Adrenal gland (tissue), 9 donors: ENCODE measurements at regions not wholly inside any gene's neighbourhood (a gene's known extent, or its start where the extent isn't known, plus 50 kb on each side); places are given as distances from the start of the nearest gene placed in this dataset.
A peak's percentile ranks its signal among the peaks of the same experiment; 100 is the strongest.

Experiments
- DNase-seq, 7 donors: peaks; one replicate each; pipeline ENCODE4 v3.0.0-alpha.2; 2019 to 2020
- H3K27ac ChIP-seq, 5 donors: fragments of 200-600 bp; sonication (generic) in 4 of 5; 1 replicate in 3 of 5; 2 replicates in 2 of 5; pipeline versions ENCODE4 v1.5.1 to v1.8.0; 2016 to 2020; ENCODE audit warnings: mild to moderate bottlenecking in 1 of 5
- H3K27me3 ChIP-seq: fragments of 200-600 bp; 2 replicates; pipeline ENCODE4 v1.8.0; 2021
- H3K36me3 ChIP-seq, 2 donors: fragments of 200-600 bp; replicated peaks in 1 of 2; 1 replicate in 1 of 2; 2 replicates in 1 of 2; pipeline versions ENCODE4 v1.5.1 to v1.8.0; 2018 to 2022
- H3K4me1 ChIP-seq, 2 donors: fragments of 200-600 bp; replicated peaks in 1 of 2; 1 replicate in 1 of 2; 2 replicates in 1 of 2; pipeline versions ENCODE4 v1.5.1 to v1.8.0; 2018 to 2021
- H3K4me3 ChIP-seq, 4 donors: fragments of 200-600 bp; sonication (generic) in 3 of 4; one replicate each; pipeline ENCODE4 v1.5.1; 2016 to 2018
- H3K9me3 ChIP-seq, 3 donors: fragments of 200-600 bp; sonication (generic) in 1 of 3; replicated peaks in 1 of 3; 1 replicate in 2 of 3; 2 replicates in 1 of 3; pipeline versions ENCODE4 v1.5.1 to v1.8.0; 2016 to 2021
- POLR2A ChIP-seq, 2 donors: fragments of 450-650 bp; IDR thresholded peaks; one replicate each; pipeline ENCODE4 v1.6.1; 2017; ENCODE audit warnings: antibody characterized with exemption in 2 of 2, mild to moderate bottlenecking in 2 of 2, moderate library complexity in 1 of 2
- WGBS, 4 donors: extraction: QIAGEN DNeasy Blood & Tissue Kit in 2 of 4; methylation state at CpG; one replicate each; pipeline versions ENCODE4 v1.1.5 to v1.1.7; 2013 to 2017; 5-methylcytosine and 5-hydroxymethylcytosine counted together
- intact Hi-C, 2 donors: fragments of 100-400 bp; cut with DNase I; formaldehyde crosslinking; loops; one replicate each; pipeline versions ENCODE4 v1.14.1 to v1.15.0; 2022 to 2023
- TF ChIP-seq, protein P1 (sequence below), 6 experiments: fragments of 450-650 bp in 4 of 6; fragments of 200-600 bp in 2 of 6; sonication (generic) in 1 of 6; IDR thresholded peaks; 1 replicate in 5 of 6; 2 replicates in 1 of 6; pipeline versions ENCODE4 v1.5.1 to v1.8.0; 2016 to 2021; ENCODE audit warnings: antibody characterized with exemption in 6 of 6, mild to moderate bottlenecking in 2 of 6, moderate library complexity in 1 of 6
- donor health status: healthy with polysubstance abuse.
- donor health status: Bipolar disorder and iron deficiency.
- donor health status: DM: yes; HTN: yes; CAD: no.
- donor health status: DM: no; HTN: no; CAD: no.
- donor health status: DM: no; HTN: no; CAD: no.

DNA sequence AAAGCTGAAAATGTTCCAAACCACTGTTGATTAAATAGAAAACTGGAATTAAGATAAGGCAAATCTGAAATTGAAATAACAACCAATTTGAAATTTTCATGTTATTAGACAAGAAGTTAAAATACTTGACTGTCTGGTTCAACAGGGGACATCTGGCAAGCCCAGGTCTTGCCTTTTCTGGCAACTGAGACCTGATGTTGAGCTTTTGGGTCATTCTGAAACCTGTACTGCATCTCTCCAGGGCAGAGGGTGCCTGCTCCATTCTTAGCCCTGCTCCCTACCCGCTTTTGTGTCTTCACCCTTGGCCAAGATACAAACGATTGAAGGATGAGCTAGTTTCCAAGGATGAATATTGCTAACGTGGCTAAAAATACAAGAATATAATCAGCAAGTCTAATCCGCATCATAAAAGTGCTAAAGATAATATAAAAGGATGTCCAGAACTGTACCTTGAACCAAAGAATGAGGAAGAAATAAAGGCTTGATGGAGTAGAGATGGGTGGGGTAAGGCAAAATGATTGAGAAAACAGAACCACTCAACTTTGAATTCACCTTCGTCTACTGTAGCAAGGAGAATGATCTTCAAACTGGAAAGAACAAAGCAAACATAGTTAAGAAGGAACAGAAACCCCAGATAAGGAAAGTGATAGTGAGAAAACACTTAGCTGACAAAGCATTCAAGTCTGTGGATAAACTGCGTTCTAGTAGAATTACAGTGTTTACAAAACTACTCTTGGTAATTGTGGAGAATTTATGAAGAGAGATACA is 109.8 kb upstream of the MAN1A1 start:
- Histone ChIP-seq H3K4me3 (no peak overlapping the region), H3K36me3 (no peaks in the 10 kb centered on the region), H3K27me3 (no peaks in the 10 kb centered on the region), H3K4me1 (no peaks in the 10 kb centered on the region), H3K9me3 (no peaks in the 10 kb centered on the region), H3K27ac (no peak overlapping the region)
- WGBS, 4 donors, result 72 to 83% (median 79%) methylated on average over 6 of the region's 6 CpGs
- TF ChIP-seq, protein P1, sequence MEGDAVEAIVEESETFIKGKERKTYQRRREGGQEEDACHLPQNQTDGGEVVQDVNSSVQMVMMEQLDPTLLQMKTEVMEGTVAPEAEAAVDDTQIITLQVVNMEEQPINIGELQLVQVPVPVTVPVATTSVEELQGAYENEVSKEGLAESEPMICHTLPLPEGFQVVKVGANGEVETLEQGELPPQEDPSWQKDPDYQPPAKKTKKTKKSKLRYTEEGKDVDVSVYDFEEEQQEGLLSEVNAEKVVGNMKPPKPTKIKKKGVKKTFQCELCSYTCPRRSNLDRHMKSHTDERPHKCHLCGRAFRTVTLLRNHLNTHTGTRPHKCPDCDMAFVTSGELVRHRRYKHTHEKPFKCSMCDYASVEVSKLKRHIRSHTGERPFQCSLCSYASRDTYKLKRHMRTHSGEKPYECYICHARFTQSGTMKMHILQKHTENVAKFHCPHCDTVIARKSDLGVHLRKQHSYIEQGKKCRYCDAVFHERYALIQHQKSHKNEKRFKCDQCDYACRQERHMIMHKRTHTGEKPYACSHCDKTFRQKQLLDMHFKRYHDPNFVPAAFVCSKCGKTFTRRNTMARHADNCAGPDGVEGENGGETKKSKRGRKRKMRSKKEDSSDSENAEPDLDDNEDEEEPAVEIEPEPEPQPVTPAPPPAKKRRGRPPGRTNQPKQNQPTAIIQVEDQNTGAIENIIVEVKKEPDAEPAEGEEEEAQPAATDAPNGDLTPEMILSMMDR (IDR thresholded peaks at IDR 0.05), result no peak
- TF ChIP-seq POLR2A (IDR thresholded peaks at IDR 0.05), result no peak
- intact Hi-C loops, result no loop called here
- no peak for DNase-seq

DNA sequence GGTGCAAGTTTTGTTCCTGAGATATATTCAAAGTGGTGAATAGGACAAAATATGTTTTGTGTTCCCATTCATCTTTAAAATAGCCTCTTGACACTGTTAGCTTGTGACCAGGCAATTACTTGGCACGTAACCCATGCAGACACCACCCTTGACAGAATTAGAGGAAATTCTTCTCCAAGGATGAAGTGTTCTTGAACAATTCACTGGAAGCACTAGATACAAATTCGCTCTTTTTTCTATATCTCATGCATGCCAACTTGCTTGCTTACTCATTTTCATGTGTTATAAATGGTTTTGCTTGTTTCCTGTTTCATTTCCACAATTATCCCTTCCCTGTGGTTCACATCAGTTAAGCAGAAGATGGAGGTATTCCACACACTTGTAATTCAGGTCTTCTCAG is 105.2 kb upstream of the MAN1A1 start:
- peak overlapping the region in 1 of 5 donors; percentile 21 for H3K27ac ChIP-seq
- peak in 3 of 7 donors; percentile 17 to 27 (median 27) for DNase-seq
- H3K9me3 ChIP-seq, result no peaks in the 10 kb centered on the region
- H3K27me3 ChIP-seq, result no peaks in the 10 kb centered on the region
- 41 to 50% (median 42%) methylated on average over 2 of the region's 2 CpGs for WGBS, 4 donors
- no peak for TF ChIP-seq POLR2A (IDR thresholded peaks at IDR 0.05)
- TF ChIP-seq, protein P1 (IDR thresholded peaks at IDR 0.05), result no peak
- peaks cover 0 to 4% of the 10 kb centered on the region in 2 donors for H3K4me1 ChIP-seq
- no peaks in the 10 kb centered on the region for H3K36me3 ChIP-seq
- H3K4me3 ChIP-seq, result no peak overlapping the region
- intact Hi-C loops, result no loop called here

DNA sequence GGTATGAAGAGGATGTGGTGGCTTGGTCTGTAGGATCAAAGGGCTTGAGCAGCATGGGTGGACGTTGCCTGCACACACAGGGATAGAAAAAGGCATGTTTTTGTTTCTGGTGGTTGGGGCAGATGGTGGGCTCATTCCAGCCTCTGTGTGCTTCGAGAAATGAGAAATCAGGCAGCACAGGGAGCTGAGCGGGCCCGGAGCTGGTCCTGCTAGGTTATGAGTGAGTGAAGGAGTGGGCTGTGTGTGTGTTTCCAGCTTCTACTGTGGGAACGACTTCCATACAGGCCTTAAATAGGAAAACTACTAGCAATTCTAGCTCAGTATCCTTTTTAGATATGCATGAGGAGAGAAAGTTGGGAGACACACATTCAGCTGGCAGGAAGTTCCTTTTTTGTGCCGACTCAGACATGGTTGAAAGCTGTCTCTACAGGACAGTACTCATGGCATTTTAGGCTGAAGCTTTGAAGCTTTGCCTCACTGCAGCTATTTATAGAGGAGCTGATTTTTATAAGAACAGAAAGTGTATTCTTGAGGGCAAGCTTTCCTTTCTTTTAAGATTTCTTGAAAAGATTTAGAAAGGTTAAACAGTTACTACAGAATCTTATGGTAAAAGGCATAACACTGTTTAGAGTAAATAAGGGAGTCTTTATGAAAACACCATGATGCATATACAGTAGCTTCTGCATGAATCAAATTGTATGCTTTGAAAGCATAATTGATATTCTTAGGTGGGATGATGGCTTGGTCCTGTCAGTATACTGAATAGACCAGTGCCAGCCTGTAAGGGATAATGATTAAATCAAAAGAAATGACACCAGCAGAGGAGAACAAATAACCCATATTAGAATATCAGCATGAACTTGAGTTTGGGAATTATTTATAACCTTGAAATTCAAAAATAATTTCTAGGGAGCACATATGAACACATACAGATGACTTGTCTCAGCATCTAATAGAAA is 104.0 kb upstream of the MAN1A1 start:
- Histone ChIP-seq H3K4me1 (peaks cover 0 to 9% of the 10 kb centered on the region in 2 donors), H3K4me3 (no peak overlapping the region), H3K27ac (no peak overlapping the region), H3K9me3 (no peaks in the 10 kb centered on the region), H3K36me3 (no peaks in the 10 kb centered on the region), H3K27me3 (no peaks in the 10 kb centered on the region)
- 84 to 88% (median 85%) methylated on average over 6 of the region's 6 CpGs for WGBS, 4 donors
- TF ChIP-seq, protein P1 (IDR thresholded peaks at IDR 0.05), result no peak
- TF ChIP-seq POLR2A (IDR thresholded peaks at IDR 0.05), result no peak
- intact Hi-C loops, result no loop called here
- no peak for DNase-seq
